ENCODE measurements at regions not wholly inside any gene's neighbourhood (a gene's known extent, or its start where the extent isn't known, plus 50 kb on each side); places are given as distances from the start of the nearest gene placed in this dataset.

DNA sequence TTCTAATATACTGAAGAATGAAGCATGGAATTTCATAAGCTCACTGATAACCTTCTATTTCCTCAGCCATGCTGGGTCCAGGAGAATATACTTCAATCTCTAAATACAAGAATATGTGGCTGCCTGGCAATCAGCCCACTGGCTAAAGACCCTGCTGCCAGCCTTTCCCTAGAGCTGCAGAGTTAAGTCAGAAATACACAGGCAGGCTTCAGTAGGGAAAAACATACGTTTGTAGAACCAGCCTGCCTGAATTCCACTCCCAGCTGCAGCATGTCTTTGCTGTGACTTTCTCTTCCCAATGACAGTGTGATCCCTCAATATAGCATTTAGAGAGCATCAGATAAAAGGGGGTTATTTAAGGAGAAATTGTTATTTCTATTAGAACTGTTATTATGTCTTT, 289.1 kb downstream of the PCDH19 start:
- TF ChIP-seq, protein P1, sequence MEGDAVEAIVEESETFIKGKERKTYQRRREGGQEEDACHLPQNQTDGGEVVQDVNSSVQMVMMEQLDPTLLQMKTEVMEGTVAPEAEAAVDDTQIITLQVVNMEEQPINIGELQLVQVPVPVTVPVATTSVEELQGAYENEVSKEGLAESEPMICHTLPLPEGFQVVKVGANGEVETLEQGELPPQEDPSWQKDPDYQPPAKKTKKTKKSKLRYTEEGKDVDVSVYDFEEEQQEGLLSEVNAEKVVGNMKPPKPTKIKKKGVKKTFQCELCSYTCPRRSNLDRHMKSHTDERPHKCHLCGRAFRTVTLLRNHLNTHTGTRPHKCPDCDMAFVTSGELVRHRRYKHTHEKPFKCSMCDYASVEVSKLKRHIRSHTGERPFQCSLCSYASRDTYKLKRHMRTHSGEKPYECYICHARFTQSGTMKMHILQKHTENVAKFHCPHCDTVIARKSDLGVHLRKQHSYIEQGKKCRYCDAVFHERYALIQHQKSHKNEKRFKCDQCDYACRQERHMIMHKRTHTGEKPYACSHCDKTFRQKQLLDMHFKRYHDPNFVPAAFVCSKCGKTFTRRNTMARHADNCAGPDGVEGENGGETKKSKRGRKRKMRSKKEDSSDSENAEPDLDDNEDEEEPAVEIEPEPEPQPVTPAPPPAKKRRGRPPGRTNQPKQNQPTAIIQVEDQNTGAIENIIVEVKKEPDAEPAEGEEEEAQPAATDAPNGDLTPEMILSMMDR (IDR thresholded peaks at IDR 0.05), result no peak
- TF ChIP-seq TCF7L2 (IDR thresholded peaks at IDR 0.05; ENCODE audit: low read depth, low read length) (no peak), POLR2AphosphoS5 (IDR thresholded peaks at IDR 0.05; ENCODE audit: low read depth, low read length) (no peak), SIN3A (IDR thresholded peaks at IDR 0.05; ENCODE audit: borderline replicate concordance, insufficient read depth, low read depth, low read length) (no peak)
- TF ChIP-seq, protein P2, sequence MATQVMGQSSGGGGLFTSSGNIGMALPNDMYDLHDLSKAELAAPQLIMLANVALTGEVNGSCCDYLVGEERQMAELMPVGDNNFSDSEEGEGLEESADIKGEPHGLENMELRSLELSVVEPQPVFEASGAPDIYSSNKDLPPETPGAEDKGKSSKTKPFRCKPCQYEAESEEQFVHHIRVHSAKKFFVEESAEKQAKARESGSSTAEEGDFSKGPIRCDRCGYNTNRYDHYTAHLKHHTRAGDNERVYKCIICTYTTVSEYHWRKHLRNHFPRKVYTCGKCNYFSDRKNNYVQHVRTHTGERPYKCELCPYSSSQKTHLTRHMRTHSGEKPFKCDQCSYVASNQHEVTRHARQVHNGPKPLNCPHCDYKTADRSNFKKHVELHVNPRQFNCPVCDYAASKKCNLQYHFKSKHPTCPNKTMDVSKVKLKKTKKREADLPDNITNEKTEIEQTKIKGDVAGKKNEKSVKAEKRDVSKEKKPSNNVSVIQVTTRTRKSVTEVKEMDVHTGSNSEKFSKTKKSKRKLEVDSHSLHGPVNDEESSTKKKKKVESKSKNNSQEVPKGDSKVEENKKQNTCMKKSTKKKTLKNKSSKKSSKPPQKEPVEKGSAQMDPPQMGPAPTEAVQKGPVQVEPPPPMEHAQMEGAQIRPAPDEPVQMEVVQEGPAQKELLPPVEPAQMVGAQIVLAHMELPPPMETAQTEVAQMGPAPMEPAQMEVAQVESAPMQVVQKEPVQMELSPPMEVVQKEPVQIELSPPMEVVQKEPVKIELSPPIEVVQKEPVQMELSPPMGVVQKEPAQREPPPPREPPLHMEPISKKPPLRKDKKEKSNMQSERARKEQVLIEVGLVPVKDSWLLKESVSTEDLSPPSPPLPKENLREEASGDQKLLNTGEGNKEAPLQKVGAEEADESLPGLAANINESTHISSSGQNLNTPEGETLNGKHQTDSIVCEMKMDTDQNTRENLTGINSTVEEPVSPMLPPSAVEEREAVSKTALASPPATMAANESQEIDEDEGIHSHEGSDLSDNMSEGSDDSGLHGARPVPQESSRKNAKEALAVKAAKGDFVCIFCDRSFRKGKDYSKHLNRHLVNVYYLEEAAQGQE (IDR thresholded peaks at IDR 0.05; ENCODE audit: insufficient read depth in 1 of 2, low read depth in 2 of 2, low read length in 1 of 2), result no peak

Measured in Panc1 (cell line).